ENCODE measurements at regions not wholly inside any gene's neighbourhood (a gene's known extent, or its start where the extent isn't known, plus 50 kb on each side); places are given as distances from the start of the nearest gene placed in this dataset.

DNA sequence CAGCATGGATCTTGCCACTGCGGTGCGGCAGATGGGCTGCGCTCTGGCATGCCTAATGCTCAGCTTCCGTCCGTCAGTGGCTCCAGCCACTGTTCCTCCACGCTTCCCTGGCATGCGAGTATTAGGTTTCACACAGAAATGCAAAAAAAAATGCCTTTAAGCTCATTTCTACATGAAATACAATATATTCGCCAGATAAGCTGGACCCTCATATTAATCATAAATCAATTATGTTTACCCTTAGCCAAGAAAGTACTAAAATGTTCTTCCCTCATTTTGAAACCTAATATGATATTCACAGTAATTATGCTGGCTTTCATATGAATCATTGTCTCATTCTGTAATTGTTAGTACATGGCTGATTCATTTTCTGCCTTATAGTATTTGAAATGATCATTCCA is 115.5 kb upstream of the FAM241A start:
- FAIRE-seq = no peak
- CTCF ChIA-PET (ENCODE audit: low intra/inter-chr PET ratio) = no interaction called here
- H3K4me3 ChIP-seq = no peak overlapping the region
- TF ChIP-seq SMAD2 (IDR thresholded peaks at IDR 0.05; ENCODE audit: low read depth, low read length) (no peak), IRF2 (CRISPR knock-in tag; IDR thresholded peaks at IDR 0.05) (no peak), LARP7 (IDR thresholded peaks at IDR 0.05) (no peak), PML (IDR thresholded peaks at IDR 0.05; ENCODE audit: low read length) (no peak), RBM14 (IDR thresholded peaks at IDR 0.05; ENCODE audit: borderline replicate concordance, insufficient read depth, low read depth, low read length) (no peak), ZNF766 (CRISPR knock-in tag; conservative IDR thresholded peaks at IDR 0.05) (no peak), XRCC4 (IDR thresholded peaks at IDR 0.05; ENCODE audit: extremely low read depth, insufficient read depth, insufficient read length) (no peak), POLR3G (IDR thresholded peaks at IDR 0.05; ENCODE audit: extremely low read depth, insufficient read length, insufficient replicate concordance) (no peak), PRPF4 (IDR thresholded peaks at IDR 0.05; ENCODE audit: insufficient read depth, low read depth, low read length, poor library complexity, severe bottlenecking) (no peak), TEAD1 (CRISPR knock-in tag; IDR thresholded peaks at IDR 0.05) (no peak), MTA3 (IDR thresholded peaks at IDR 0.05; ENCODE audit: borderline replicate concordance) (no peak), SNRNP70 (optimal IDR thresholded peaks at IDR 0.05; ENCODE audit: low read depth, low read length) (no peak)
- TF ChIP-seq, protein P1, sequence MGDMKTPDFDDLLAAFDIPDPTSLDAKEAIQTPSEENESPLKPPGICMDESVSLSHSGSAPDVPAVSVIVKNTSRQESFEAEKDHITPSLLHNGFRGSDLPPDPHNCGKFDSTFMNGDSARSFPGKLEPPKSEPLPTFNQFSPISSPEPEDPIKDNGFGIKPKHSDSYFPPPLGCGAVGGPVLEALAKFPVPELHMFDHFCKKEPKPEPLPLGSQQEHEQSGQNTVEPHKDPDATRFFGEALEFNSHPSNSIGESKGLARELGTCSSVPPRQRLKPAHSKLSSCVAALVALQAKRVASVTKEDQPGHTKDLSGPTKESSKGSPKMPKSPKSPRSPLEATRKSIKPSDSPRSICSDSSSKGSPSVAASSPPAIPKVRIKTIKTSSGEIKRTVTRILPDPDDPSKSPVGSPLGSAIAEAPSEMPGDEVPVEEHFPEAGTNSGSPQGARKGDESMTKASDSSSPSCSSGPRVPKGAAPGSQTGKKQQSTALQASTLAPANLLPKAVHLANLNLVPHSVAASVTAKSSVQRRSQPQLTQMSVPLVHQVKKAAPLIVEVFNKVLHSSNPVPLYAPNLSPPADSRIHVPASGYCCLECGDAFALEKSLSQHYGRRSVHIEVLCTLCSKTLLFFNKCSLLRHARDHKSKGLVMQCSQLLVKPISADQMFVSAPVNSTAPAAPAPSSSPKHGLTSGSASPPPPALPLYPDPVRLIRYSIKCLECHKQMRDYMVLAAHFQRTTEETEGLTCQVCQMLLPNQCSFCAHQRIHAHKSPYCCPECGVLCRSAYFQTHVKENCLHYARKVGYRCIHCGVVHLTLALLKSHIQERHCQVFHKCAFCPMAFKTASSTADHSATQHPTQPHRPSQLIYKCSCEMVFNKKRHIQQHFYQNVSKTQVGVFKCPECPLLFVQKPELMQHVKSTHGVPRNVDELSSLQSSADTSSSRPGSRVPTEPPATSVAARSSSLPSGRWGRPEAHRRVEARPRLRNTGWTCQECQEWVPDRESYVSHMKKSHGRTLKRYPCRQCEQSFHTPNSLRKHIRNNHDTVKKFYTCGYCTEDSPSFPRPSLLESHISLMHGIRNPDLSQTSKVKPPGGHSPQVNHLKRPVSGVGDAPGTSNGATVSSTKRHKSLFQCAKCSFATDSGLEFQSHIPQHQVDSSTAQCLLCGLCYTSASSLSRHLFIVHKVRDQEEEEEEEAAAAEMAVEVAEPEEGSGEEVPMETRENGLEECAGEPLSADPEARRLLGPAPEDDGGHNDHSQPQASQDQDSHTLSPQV (IDR thresholded peaks at IDR 0.05) = no peak
- TF ChIP-seq, protein P2, sequence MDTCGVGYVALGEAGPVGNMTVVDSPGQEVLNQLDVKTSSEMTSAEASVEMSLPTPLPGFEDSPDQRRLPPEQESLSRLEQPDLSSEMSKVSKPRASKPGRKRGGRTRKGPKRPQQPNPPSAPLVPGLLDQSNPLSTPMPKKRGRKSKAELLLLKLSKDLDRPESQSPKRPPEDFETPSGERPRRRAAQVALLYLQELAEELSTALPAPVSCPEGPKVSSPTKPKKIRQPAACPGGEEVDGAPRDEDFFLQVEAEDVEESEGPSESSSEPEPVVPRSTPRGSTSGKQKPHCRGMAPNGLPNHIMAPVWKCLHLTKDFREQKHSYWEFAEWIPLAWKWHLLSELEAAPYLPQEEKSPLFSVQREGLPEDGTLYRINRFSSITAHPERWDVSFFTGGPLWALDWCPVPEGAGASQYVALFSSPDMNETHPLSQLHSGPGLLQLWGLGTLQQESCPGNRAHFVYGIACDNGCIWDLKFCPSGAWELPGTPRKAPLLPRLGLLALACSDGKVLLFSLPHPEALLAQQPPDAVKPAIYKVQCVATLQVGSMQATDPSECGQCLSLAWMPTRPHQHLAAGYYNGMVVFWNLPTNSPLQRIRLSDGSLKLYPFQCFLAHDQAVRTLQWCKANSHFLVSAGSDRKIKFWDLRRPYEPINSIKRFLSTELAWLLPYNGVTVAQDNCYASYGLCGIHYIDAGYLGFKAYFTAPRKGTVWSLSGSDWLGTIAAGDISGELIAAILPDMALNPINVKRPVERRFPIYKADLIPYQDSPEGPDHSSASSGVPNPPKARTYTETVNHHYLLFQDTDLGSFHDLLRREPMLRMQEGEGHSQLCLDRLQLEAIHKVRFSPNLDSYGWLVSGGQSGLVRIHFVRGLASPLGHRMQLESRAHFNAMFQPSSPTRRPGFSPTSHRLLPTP (IDR thresholded peaks at IDR 0.05; ENCODE audit: borderline replicate concordance, extremely low read depth, insufficient read length) = no peak
- TF ChIP-seq, protein P3, sequence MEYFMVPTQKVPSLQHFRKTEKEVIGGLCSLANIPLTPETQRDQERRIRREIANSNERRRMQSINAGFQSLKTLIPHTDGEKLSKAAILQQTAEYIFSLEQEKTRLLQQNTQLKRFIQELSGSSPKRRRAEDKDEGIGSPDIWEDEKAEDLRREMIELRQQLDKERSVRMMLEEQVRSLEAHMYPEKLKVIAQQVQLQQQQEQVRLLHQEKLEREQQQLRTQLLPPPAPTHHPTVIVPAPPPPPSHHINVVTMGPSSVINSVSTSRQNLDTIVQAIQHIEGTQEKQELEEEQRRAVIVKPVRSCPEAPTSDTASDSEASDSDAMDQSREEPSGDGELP (CRISPR knock-in tag; IDR thresholded peaks at IDR 0.05; ENCODE audit: borderline replicate concordance) = no peak

More for the DNA sequence above, 115.5 kb upstream of the FAM241A start:
- in situ Hi-C loops (cut with MboI) (loop anchor here (25.0 kb wide), 1 partner anchor 1717 kb away; no protein-coding TSS in a partner anchor), intact Hi-C loops (cut with micrococcal nuclease) (loop anchor here (2.0 to 10.0 kb wide), 4 partner anchors 175 to 1515 kb away; no protein-coding TSS in a partner anchor)
- BruUV-seq (replicated peaks) = no TSS peak
- no peaks in the 10 kb centered on the region for H4K20me1 ChIP-seq (replicated peaks; ENCODE audit: control insufficient read depth, insufficient read depth, low read length)
- no peak overlapping the region for H3K27ac ChIP-seq (ENCODE audit: extremely low read depth, low read depth, low read length)
- H3K4me1 ChIP-seq (replicated peaks in 1 of 2; ENCODE audit: control insufficient read depth in 2 of 2, insufficient read depth in 2 of 2, low read length in 2 of 2) = no peaks in the 10 kb centered on the region
- H2AFZ ChIP-seq (ENCODE audit: low read depth, low read length) = no peak overlapping the region
- no peaks in the 10 kb centered on the region for H3K79me2 ChIP-seq (ENCODE audit: control insufficient read depth, insufficient read depth, low read length)
- no peaks in the 10 kb centered on the region; the same call in 2 of the 3 replicates for H3K36me3 ChIP-seq (ENCODE audit: control insufficient read depth, insufficient read depth, low read length)
- H3K9me3 ChIP-seq (replicated peaks; ENCODE audit: control insufficient read depth, insufficient read depth, low read depth, low read length) = no peaks in the 10 kb centered on the region
- no peak overlapping the region for H3K9ac ChIP-seq (ENCODE audit: insufficient read depth in 1 of 2, low read depth in 2 of 2, low read length in 2 of 2)
- DNase-seq (ENCODE audit: extremely low read depth in 1 of 4, low spot score in 3 of 4) = no peak
- no peaks in the 10 kb centered on the region for H3K27me3 ChIP-seq (ENCODE audit: control insufficient read depth in 2 of 2, insufficient read depth in 2 of 2, low read length in 2 of 2)
- POLR2A ChIA-PET = no interaction called here
- 7% methylated on average over 8 of the region's 8 CpGs for WGBS (ENCODE audit: insufficient coverage, low coverage, missing lambda C conversion rate)
- no peak for ATAC-seq
- H3K9me1 ChIP-seq (ENCODE audit: control insufficient read depth, insufficient read depth, low read length) = no peaks in the 10 kb centered on the region
- no peak overlapping the region for H3K4me2 ChIP-seq (ENCODE audit: insufficient read depth, low read length)
